CD14-positive monocyte (primary cell): ENCODE measurements at regions not wholly inside any gene's neighbourhood (a gene's known extent, or its start where the extent isn't known, plus 50 kb on each side); places are given as distances from the start of the nearest gene placed in this dataset.

Experiments used
- DNase-seq, 3 donors: peaks; one replicate each; pipeline ENCODE4 v3.0.0-alpha.2; 2011 to 2022
- H2AFZ ChIP-seq: 2 replicates; pipeline ENCODE4 v1.6.0; 2012; ENCODE audit warnings: mild to moderate bottlenecking, low read depth, low read length, inconsistent platforms; ENCODE audit not compliant: insufficient read depth, poor library complexity, severe bottlenecking
- H3K27ac ChIP-seq, 2 donors: 1 replicate in 1 of 2; 2 replicates in 1 of 2; pipeline ENCODE4 v1.5.1; 2012 to 2013; ENCODE audit warnings: low read length in 2 of 2, control low read depth in 1 of 2, inconsistent platforms in 1 of 2, low read depth in 1 of 2, mild to moderate bottlenecking in 1 of 2
- H3K27me3 ChIP-seq, 2 donors: one replicate each; pipeline versions ENCODE4 v1.6.0 to v1.6.1; 2011 to 2013; ENCODE audit warnings: low read length in 2 of 2; ENCODE audit not compliant: control insufficient read depth in 2 of 2, insufficient read depth in 2 of 2
- H3K36me3 ChIP-seq, 2 donors: replicated peaks in 1 of 2; 1 replicate in 1 of 2; 2 replicates in 1 of 2; pipeline versions ENCODE4 v1.5.1 to v1.6.1; 2012 to 2013; ENCODE audit warnings: low read length in 2 of 2, control low read depth in 1 of 2, inconsistent platforms in 1 of 2, mild to moderate bottlenecking in 1 of 2; ENCODE audit not compliant: insufficient read depth in 2 of 2, control insufficient read depth in 1 of 2
- H3K4me1 ChIP-seq, 2 donors: 1 replicate in 1 of 2; 2 replicates in 1 of 2; pipeline versions ENCODE4 v1.5.1 to v1.6.1; 2012 to 2013; ENCODE audit warnings: low read length in 2 of 2, control low read depth in 1 of 2, inconsistent platforms in 1 of 2, mild to moderate bottlenecking in 1 of 2, moderate library complexity in 1 of 2; ENCODE audit not compliant: insufficient read depth in 2 of 2, control insufficient read depth in 1 of 2
- H3K4me2 ChIP-seq: replicated peaks from 2 replicates; pipeline ENCODE3; 2012; ENCODE audit warnings: low read length, moderate library complexity, mild to moderate bottlenecking; ENCODE audit not compliant: poor library complexity, severe bottlenecking; ENCODE audit errors: extremely low read depth
- H3K4me3 ChIP-seq, 3 experiments: fragments of 200-600 bp in 1 of 3; sonication (generic) in 1 of 3; replicated peaks in 1 of 3; 1 replicate in 2 of 3; 2 replicates in 1 of 3; pipeline ENCODE4 v1.5.1; 2011 to 2013; ENCODE audit warnings: low read length in 3 of 3, mild to moderate bottlenecking in 3 of 3, control low read depth in 2 of 3, low read depth in 2 of 3, inconsistent platforms in 1 of 3, moderate library complexity in 1 of 3
- H3K79me2 ChIP-seq: 2 replicates; pipeline ENCODE4 v1.6.0; 2012; ENCODE audit warnings: mild to moderate bottlenecking, control low read depth, inconsistent platforms, low read length, moderate library complexity; ENCODE audit not compliant: insufficient read depth
- H3K9ac ChIP-seq: 2 replicates; pipeline ENCODE4 v1.6.0; 2017; ENCODE audit warnings: low read length, mild to moderate bottlenecking; ENCODE audit not compliant: insufficient read depth, poor library complexity, severe bottlenecking
- H3K9me3 ChIP-seq, 2 donors: replicated peaks in 1 of 2; 1 replicate in 1 of 2; 2 replicates in 1 of 2; pipeline versions ENCODE4 v1.5.1 to v1.6.1; 2012 to 2013; ENCODE audit warnings: low read length in 2 of 2, control low read depth in 1 of 2; ENCODE audit not compliant: control insufficient read depth in 1 of 2, insufficient read depth in 1 of 2
- H4K20me1 ChIP-seq: 2 replicates; pipeline ENCODE4 v1.6.0; 2012; ENCODE audit warnings: mild to moderate bottlenecking, low read length, control low read depth, moderate library complexity; ENCODE audit not compliant: insufficient read depth
- H3K27ac Mint-ChIP-seq, 7 donors: one replicate each; pipeline ENCODE4 v1.8.0; 2020; ENCODE audit warnings: mild to moderate bottlenecking in 7 of 7, mixed read lengths in 7 of 7, moderate library complexity in 6 of 7, inconsistent platforms in 2 of 7
- H3K27me3 Mint-ChIP-seq, 3 donors: one replicate each; pipeline ENCODE4 v1.8.0; 2021 to 2022; ENCODE audit warnings: low read depth in 3 of 3, mild to moderate bottlenecking in 3 of 3, mixed read lengths in 3 of 3, moderate library complexity in 3 of 3, inconsistent platforms in 1 of 3
- H3K36me3 Mint-ChIP-seq, 2 donors: one replicate each; pipeline ENCODE4 v1.8.0; 2020; ENCODE audit warnings: mixed read lengths in 2 of 2, inconsistent platforms in 1 of 2, mild to moderate bottlenecking in 1 of 2
- H3K4me1 Mint-ChIP-seq: one replicate; pipeline ENCODE4 v1.8.0; 2020; ENCODE audit warnings: mild to moderate bottlenecking, mixed read lengths
- H3K4me3 Mint-ChIP-seq, 2 donors: one replicate each; pipeline ENCODE4 v1.8.0; 2020; ENCODE audit warnings: mild to moderate bottlenecking in 2 of 2, mixed read lengths in 2 of 2, moderate library complexity in 1 of 2
- H3K9me3 Mint-ChIP-seq, 7 donors: one replicate each; pipeline ENCODE4 v1.8.0; 2020 to 2022; ENCODE audit warnings: mixed read lengths in 7 of 7, mild to moderate bottlenecking in 6 of 7, moderate library complexity in 6 of 7, inconsistent platforms in 2 of 7
- CTCF ChIP-seq: fragments of 200-600 bp; IDR thresholded peaks from one replicate; pipeline ENCODE4 v1.8.0; 2022; ENCODE audit warnings: antibody characterized with exemption, mild to moderate bottlenecking
- WGBS: methylation state at CpG from one replicate; pipeline ENCODE4 v1.1.5; 2013; ENCODE audit warnings: missing lambda C conversion rate; ENCODE audit not compliant: insufficient coverage; 5-methylcytosine and 5-hydroxymethylcytosine counted together
- intact Hi-C, 2 donors: fragments of 100-400 bp; cut with micrococcal nuclease; formaldehyde crosslinking; loops; one replicate each; pipeline versions ENCODE4 v1.15.0 to v1.15.1; 2023

- no peaks in the 10 kb centered on the region for H3K4me1 Mint-ChIP-seq
- Histone ChIP-seq H3K9ac (no peak overlapping the region), H3K4me2 (no peak overlapping the region), H3K27ac (no peak overlapping the region), H3K79me2 (no peaks in the 10 kb centered on the region), H3K4me1 (no peaks in the 10 kb centered on the region), H3K4me3 (no peak overlapping the region), H2AFZ (no peak overlapping the region), H3K9me3 (peaks cover 0 to 4% of the 10 kb centered on the region in 2 donors), H4K20me1 (no peaks in the 10 kb centered on the region), H3K27me3 (no peaks in the 10 kb centered on the region), H3K36me3 (no peaks in the 10 kb centered on the region)
- peaks cover 0 to 5% (median under 1%) of the 10 kb centered on the region in 7 donors for H3K9me3 Mint-ChIP-seq
- intact Hi-C loops: no loop called here
- H3K4me3 Mint-ChIP-seq: no peak overlapping the region
- 95% methylated on average over 2 of the region's 3 CpGs for WGBS
- no peaks in the 10 kb centered on the region for H3K36me3 Mint-ChIP-seq
- no peak overlapping the region for H3K27ac Mint-ChIP-seq
- peaks cover 0 to 1% (median 0%) of the 10 kb centered on the region in 3 donors for H3K27me3 Mint-ChIP-seq
- DNase-seq: no peak
- TF ChIP-seq CTCF: no peak
Observed at GRCh38 chr10:20958764-20959163, 61.7 kb upstream of the NEBL start.

- H3K27ac ChIP-seq: no peak overlapping the region
- H3K79me2 ChIP-seq: no peaks in the 10 kb centered on the region
- no peak overlapping the region for H3K4me2 ChIP-seq
- H3K36me3 ChIP-seq: no peaks in the 10 kb centered on the region
- H2AFZ ChIP-seq: no peak overlapping the region
- H3K9me3 ChIP-seq: peaks cover 0 to 5% of the 10 kb centered on the region in 2 donors
- no peak for TF ChIP-seq CTCF
- intact Hi-C loops: no loop called here
- no peaks in the 10 kb centered on the region for H4K20me1 ChIP-seq
- no peak overlapping the region for H3K9ac ChIP-seq
- H3K27me3 ChIP-seq: no peaks in the 10 kb centered on the region
- WGBS: no CpG with 5 or more reads among the region's 4 CpGs
- no peak overlapping the region for H3K4me3 ChIP-seq
- Mint-ChIP-seq H3K27ac (no peak overlapping the region), H3K36me3 (no peaks in the 10 kb centered on the region), H3K27me3 (peaks cover 0 to 1% (median 0%) of the 10 kb centered on the region in 3 donors), H3K4me1 (no peaks in the 10 kb centered on the region), H3K4me3 (no peak overlapping the region), H3K9me3 (peaks cover 0 to 5% (median 1%) of the 10 kb centered on the region in 7 donors)
- DNase-seq: no peak
- no peaks in the 10 kb centered on the region for H3K4me1 ChIP-seq
Observed at GRCh38 chr10:20958225-20958624, 61.1 kb upstream of the NEBL start.
